Muscle of arm (tissue), 1 donor: ENCODE measurements at regions not wholly inside any gene's neighbourhood (a gene's known extent, or its start where the extent isn't known, plus 50 kb on each side); places are given as distances from the start of the nearest gene placed in this dataset.
"Not testable (repeated sequence)": the region's sequence is repeated elsewhere in the genome, so short reads cannot be mapped to it uniquely, and the experiment has no call there.

Experiments
- DNase-seq: peaks from one replicate; pipeline ENCODE4 v3.0.0-alpha.2; 2013

DNA sequence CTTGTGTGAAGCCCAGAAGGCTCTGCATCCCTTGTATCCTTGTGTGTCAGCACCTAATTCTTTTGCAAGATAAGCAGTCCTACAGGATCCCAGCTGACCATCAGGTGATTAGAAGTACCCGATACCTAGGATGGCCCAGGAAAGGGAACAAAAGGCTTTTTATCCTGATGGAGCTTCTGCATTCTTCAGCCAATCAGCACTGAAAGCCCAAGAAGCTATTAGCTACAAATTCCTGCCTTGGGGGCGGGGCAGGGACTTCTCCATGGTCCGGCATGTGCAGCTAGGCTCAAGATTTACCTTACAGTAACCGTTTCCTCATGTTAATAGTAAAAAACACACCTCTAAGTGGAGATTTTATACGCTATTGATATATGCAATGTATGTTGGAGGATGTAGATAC lies 264.6 kb upstream of the THUMPD2 start:
- DNase-seq, result no peak

DNA sequence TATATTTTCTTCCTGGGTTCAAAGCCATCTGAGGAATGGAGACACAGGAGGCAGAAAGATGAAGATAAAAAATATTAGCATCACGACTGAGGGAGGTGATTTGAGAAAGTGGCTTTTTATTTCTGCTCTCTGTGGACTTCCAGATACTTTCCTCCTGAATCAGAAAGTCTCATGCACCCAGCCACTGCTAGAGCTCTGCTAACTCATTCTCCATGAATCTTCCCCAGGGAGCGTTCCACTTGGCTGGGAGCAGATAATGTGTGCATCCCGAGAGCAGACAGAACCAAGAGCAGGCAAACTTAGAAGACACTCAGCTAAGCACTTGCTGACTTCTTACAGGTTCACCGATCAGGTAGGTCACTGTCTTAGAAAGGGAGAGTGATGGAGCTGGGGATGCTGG lies 264.1 kb upstream of the THUMPD2 start:
- no peak for DNase-seq

DNA sequence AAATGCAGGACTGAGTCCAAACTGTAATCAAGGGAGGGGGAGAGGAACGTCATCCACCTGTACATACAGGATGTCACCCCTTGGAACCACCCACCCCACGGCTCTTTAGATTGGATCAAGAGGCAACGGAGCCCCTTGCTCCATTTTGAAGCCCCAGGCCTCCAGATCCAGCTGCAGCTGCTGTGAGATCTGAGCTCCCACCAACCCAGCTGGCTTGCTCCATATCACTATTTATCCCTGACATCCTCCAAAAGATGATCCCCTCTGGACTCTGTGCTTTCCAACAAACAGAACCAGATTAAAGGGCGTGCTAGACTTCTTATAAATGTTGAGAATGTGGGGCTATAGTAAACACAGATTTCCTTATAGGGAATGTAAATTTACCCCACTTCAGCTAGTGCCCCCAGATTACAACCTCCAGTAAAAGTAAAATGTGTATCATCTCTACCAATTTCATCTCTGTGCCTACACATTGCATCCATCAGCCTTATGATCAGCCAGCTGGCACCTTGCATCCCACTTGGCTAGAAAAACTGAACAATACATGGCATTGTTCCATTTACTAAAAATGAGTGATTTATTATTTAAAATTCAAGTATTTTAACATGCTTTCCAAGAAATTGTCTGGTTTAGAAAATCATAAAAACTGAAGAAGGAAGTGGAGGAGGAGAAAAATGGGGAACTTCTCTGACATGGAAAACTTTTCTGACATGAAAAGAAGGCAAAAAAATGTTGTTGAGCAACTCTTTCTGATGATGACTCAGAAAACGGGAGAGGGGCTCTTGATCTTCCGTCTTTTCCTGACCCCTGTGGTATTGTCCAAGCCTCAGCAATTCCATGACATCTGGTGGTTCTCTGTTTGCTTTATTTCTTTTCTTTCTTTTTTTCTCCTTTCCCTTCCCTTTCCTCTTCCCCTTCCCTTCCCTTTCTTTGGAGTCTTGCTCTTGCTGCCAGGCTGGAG lies 262.6 kb upstream of the THUMPD2 start:
- peak; percentile 76 for DNase-seq

DNA sequence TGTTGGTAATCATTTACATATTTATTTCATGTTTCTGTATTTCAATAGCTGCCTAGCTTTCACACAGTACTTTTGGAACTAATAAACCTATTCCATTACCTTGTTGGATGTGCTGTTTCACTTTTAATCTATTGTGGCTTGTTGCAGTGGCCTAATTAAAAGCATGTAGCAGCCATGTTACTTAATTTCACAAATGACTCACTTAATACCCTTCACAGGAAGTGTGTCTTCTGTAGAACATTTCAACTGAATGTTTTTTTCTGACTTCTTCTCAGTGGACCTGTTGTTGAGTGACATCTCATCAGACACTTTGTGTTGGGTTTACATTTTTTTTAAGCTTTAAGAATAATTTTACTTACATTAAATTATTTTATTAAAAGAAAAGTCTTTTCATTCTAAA lies 260.5 kb upstream of the THUMPD2 start:
- DNase-seq, result no peak

DNA sequence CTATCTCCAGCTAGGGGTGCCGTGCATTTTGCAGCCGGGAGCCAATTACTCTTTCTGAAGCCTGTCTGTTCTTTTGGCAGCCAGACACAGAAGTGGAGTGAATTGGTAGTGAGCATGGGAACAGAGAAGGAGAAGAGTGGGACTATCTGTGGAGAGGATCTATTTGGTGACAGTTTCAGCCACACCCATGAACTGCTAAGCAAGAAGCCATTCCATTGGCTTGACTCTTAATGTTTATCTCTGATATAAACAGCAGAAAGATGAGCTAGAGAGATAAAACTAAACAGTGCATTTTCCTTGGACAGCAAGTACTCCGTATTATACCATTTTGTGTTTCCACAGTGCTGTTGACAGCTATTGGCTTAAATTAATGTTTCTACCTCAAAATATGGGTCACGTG lies 259.6 kb upstream of the THUMPD2 start:
- DNase-seq, result no peak

DNA sequence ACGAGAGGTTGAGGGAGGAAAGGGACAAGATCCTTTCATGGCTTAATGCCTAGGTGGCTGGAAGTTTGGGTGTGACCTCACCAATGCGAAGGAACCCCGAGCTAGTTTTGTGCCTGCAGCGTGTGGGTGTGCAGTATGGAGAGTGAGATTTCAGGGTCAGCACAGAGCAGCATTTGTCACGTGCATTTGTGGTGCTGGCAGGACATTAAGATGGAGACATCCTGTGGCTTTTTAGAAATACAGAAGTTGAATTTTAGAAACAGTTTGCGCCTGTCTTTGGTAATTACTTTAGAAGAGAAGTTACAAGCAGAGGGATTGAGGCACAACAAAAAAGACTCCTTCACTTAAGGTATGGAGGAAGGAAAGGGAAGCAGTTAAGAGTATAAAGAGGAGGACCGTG lies 258.2 kb upstream of the THUMPD2 start:
- no peak for DNase-seq

DNA sequence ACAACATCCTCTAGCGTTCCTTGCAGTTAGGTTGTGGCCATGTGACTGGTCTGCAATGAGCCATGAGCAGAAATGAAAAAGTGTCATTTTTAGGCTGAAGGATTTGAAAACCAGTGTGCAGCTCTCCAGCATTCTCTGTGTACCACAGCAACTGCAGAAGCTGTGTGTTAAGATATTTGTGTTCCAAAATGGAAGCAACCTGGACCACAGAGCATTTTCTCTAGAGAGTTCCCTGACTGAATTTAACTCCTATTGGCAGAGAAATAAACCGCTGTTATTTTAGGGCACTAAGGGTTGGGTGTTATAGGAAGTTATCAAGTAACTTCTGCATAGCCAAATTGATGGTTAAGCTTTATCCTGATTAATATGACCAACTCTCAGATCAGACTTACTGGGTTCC lies 257.2 kb upstream of the THUMPD2 start:
- DNase-seq, result no peak

DNA sequence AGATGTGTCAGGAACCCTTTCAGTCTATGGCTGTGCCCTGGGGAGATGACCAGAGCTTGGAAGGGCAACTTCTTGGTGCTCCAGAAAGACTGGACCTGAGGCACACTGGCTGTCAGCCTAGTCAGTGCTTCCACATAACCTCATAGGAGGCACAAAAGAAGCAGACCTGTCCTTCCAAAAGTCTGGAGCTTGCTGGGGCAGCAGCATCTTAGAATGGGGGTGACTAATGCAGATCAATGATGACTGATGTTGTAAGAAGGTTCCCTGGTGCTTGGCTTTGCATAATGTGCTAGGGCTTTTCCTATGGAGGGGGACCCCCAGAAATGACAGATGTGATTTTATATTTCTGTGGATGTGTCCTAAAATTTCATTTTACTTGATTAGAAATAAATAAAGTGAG lies 255.7 kb upstream of the THUMPD2 start:
- no peak for DNase-seq

DNA sequence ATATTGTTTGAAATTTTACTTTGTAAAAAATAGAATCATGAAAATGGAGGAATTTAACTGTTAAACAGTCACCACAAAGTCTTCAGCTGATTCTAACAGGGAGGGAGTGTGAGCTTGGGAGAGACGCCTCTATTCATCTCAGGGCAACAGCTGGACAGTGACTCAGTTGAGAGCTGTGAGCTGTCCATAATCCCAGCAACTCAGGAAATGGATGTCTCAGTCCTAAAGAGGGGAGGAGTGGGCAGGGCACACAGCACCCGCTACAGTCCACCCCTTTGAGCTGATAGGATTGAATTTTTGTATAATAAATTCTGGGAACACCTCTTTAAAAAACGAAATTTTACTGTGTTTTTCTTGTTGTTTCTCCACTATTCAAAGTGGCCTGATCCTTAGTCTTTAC lies 255.1 kb upstream of the THUMPD2 start:
- no peak for DNase-seq

DNA sequence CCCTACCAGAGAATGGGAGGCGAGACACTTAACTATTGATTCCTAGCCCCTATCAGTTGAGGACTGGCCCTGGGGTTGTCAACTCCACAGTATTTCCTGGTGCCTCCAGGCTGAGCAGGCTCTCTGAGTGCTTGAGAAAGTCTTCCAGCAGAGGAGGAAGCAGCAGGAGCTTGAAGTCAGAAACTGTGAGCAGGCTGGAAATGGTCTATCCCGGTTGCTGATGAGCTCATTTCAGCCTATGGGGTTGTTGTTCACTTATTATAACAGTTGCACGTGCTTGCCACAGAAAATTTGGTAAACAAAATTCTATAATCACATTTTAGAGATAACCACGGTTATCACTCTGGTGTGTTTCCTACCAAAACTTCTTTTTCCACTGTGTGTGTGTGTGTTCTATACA lies 254.7 kb upstream of the THUMPD2 start:
- DNase-seq, result no peak

DNA sequence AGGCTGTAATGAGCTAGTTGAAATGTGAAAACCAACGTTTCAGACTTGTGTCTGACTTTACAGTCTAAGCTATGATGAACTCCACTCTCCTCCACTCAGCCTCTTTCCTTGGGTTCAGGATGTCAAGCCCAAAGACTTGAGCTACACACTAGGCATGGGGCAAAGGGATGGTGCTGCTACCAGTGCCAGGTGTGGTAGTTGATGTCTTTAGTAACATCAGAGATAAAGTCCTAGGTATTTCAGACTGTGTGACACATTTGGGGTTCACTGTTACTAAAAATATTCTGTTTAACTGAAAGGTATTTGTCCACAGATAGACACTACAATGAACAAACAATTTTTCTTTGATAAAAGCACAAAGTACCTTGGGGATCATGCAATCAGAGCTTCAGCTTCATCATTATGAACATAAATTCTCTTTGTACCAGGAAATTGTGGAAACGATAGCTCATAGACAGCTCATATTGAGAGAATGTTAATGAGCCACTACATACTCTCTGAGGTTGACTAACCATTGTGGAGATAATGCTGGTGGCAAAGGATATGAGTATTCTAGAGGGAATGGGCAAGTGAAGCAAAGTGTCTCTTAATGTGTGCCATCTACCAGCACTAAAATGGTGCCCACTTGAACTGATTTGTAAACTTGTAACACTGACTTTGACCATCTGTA lies 253.7 kb upstream of the THUMPD2 start:
- DNase-seq, result no peak

DNA sequence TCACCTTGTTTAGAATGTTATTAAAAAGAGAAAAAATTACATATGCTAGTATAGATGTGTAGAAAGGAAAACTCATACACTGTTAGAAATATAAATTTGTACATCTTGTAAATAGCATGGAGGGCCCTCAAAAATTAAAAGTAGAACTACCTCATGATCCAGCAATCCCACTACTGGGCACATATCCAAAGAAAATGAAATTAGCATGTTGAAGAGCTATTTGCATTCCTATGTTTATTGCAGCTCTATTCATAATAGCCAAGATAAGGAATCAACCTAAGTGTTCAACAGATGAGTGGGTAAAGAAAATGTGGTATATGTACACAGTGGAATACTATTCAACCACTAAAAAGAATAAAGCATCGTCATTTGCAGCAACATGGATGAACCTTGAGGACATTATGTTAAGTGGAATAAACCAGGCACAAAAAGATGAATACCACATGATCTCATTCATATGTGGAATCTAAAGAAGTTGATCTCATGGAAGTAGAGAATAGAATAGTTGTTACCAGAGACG lies 251.5 kb upstream of the THUMPD2 start:
- DNase-seq, result no peak

DNA sequence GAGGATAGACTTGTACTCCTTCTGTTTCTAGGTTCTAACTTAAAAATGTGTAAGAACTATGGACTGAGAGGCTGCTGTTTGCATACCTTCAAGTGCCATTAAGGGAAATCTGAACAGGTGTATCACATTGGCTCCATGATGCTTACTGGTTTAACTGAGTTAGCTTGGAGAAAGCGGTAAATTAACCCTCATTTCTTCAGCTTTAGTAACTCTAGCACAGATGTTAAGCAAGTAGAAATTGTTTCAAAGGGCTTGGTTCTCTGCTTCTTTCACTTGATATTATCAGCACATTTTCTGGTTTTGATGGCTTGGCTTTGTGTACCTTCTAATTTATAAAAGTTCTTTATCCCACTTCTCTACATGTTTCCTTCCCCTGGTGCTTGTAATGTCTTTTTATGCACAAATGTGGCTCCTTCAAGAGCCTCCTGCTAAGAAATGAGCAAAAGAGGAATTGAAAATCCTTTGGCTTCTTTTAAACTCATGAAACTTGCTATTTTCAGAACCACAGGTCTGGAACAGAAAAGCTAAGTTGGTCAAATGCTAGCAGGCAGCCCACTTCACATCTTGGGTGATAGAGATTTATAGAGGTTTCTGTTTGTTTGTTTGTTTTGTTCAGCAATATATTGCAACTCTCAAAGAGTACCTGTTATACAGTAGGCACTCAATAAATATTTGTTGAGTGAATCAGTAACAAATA lies 249.9 kb upstream of the THUMPD2 start:
- DNase-seq, result no peak

DNA sequence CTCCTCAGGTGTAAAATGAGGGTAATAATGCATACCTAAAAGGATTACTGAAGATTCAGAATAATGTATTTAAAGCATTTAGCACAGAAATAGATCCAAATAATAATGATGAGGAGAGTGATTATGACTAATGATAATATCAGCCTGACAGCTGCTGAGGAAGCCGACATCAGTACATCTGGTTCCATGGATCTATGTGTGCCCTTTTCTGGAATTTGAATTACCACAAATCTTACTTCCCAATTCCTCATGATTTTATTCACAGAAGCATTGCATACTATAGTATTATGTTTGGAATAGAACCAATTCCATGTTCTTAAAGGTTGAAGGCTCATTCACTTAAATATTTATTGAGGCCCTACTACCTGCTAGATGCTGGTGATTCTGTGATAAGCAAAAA lies 248.9 kb upstream of the THUMPD2 start:
- DNase-seq, result no peak

DNA sequence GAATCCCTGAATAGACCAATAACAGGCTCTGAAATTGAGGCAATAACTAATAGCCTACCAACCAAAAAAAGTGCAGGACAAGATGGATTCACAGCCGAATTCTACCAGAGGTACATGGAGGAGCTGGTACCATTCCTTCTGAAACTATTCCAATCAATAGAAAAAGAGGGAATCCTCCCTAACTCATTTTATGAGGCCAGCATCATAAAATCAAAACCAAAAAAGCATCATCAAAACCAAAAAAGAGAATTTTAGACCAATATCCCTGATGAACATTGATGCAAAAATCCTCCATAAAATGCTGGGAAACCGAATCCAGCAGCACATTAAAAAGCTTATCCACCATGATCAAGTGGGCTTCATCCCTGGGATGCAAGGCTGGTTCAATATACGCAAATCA lies 246.2 kb upstream of the THUMPD2 start:
- DNase-seq, result not testable (repeated sequence)

DNA sequence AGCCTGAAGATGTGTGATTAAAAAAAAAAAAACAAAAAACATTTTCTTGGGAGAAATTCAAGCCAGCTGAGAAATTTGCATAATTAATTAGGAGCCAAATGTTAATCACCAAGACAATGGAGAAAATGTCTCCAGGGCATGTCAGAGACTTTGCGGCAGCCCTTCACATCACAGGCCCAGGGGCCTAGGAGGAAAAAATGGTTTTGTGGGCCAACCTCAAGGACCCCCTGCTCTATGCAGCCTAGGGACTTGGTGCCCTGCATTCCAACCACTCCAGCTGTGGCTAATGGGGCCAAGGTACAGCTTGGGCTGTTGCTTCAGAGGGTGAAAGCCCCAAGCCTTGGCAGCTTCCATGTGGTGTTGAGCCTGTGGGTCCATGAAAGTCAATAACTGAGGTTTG lies 241.9 kb upstream of the THUMPD2 start:
- no peak for DNase-seq

DNA sequence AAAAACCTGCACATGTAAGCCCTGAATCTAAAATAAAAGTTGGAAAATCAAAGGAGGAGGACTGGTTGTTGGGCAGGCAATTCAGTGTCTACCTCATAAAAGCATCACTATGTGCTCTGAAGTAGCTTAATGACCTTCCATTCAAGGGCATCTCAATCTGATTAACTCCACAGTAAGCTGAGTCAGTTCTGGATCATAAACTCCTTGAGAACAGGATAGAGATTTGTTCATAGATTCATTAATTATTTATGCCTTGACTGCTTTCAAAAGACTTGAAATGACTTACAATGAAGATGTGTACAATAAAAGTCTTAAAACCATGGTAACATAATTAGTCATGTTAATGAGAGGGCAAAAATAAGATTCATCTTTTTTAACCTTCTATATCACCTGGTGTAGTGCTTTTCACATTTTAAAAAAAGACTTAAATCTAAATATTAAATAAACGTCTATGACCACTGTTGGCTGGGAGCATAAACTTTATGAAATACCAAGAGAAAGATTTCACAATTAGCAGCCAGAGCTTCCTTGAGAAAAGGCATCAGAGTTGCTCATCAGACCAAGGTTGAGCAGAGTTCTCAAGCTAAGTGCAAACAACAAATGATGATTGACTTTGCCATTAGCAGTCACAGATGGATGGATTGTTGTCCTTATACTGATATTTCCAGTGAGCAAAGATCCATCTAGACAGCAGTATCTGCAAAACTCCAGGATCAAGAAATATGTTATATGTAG lies 237.3 kb upstream of the THUMPD2 start:
- no peak for DNase-seq

DNA sequence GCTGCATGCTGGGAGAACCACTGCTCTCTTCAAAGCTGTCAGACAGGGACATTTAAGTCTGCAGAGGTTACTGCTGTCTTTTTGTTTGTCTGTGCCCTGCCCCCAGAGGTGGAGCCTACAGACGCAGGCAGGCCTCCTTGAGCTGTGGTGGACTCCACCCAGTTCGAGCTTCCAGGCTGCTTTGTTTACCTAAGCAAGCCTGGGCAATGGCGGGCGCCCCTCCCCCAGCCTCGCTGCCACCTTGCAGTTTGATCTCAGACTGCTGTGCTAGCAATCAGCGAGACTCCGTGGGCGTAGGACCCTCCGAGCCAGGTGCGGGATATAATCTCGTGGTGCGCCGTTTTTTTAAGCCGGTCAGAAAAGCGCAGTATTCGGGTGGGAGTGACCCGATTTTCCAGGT lies 234.9 kb upstream of the THUMPD2 start:
- not testable (repeated sequence) for DNase-seq

DNA sequence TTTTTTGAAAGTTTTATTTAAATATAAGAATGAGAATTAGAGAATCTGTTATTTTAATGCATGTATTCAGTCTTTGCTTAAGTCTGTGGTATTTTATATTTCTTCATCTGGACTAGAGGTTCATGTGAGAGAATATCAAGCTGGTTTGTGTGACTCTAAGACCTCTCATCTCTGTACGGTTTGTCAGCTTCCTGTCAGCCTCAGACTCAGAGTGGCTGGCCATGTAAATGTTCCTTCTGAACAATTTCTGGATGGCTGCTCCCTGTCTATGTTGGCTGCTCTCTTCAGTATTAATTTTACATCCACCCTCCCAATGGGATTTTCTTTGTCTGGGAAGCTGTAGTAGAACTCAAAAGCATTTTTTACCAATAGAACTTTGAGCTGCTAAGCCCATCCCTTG lies 225.3 kb upstream of the THUMPD2 start:
- DNase-seq, result no peak

DNA sequence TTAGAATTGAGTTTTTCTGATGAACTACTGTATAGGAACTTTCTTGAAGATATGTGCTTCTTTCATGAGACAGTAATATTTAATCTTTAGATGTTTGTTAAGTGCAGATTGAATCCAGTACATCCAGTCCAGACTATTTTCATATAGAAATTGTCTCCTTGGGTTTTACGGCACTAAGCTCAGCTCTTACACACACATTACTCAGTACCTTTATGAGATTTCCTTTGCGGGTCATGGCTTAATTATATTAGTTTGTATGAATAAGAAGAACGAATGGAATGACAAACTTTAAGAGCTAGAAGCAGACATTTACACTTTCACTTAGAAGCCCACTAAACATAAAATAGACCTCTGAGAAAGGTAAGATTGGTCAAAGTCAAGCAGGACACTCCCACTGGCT lies 223.3 kb upstream of the THUMPD2 start:
- DNase-seq, result no peak

DNA sequence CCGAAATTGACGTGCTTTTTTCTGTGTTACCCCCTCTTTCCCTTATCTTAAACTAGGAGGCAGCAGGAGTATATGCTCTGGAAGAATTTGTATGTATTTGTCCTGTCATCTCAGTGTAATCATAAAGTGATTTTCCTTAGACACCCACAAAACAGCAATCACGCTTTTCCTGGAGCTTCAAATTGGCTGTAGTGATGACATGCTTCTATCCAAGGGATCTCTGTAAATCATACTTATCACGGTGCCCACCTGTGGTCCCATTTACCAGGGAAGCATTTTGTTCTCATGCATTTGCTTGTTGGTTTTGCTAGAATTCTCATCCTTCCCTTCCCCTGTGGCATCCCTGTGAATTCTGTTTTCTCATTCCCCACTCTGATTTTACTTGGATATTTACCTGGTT lies 220.8 kb upstream of the THUMPD2 start:
- DNase-seq, result no peak

DNA sequence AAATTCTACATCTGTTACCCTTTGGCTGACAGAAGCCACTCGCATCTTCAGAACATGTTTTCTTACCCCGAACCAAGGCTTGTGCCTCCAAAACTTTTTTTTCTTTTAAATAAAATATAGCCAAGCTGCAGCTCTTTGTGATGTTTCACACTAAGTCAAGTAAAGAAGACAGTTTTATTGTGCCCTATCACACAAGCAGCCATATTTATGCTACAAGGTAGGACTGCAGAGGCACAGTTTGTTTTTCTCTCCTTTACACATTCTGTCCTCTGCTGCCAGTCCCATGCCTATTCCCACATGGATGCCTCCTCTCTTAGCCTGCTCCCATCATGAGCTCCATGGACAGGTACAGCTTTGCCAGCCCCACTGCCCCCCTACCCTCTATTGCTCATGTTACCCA lies 219.6 kb upstream of the THUMPD2 start:
- DNase-seq, result no peak
